Ishikawa (cell line): ENCODE measurements at regions not wholly inside any gene's neighbourhood (a gene's known extent, or its start where the extent isn't known, plus 50 kb on each side); places are given as distances from the start of the nearest gene placed in this dataset.

Experiments used
- CREB1 ChIP-seq: IDR thresholded peaks from 2 replicates; pipeline ENCODE4 v1.6.1; 2012; ENCODE audit warnings: low read depth
- FOXM1 ChIP-seq: IDR thresholded peaks from 2 replicates; pipeline ENCODE4 v1.6.1; 2012; ENCODE audit warnings: low read depth, borderline replicate concordance
- NFIC ChIP-seq: IDR thresholded peaks from 2 replicates; pipeline ENCODE4 v1.6.1; 2012
- TAF1 ChIP-seq: IDR thresholded peaks from 2 replicates; pipeline ENCODE4 v1.6.1; 2012; ENCODE audit warnings: low read depth, mild to moderate bottlenecking
- YY1 ChIP-seq: IDR thresholded peaks from 2 replicates; pipeline ENCODE4 v1.6.1; 2012; ENCODE audit warnings: low read depth

- TF ChIP-seq CREB1 (no peak), YY1 (no peak), TAF1 (no peak), NFIC (no peak), FOXM1 (no peak)
Observed at GRCh38 chr5:72641164-72641563, 134.0 kb upstream of the ZNF366 start.
